ENCODE measurements at regions not wholly inside any gene's neighbourhood (a gene's known extent, or its start where the extent isn't known, plus 50 kb on each side); places are given as distances from the start of the nearest gene placed in this dataset.

DNA sequence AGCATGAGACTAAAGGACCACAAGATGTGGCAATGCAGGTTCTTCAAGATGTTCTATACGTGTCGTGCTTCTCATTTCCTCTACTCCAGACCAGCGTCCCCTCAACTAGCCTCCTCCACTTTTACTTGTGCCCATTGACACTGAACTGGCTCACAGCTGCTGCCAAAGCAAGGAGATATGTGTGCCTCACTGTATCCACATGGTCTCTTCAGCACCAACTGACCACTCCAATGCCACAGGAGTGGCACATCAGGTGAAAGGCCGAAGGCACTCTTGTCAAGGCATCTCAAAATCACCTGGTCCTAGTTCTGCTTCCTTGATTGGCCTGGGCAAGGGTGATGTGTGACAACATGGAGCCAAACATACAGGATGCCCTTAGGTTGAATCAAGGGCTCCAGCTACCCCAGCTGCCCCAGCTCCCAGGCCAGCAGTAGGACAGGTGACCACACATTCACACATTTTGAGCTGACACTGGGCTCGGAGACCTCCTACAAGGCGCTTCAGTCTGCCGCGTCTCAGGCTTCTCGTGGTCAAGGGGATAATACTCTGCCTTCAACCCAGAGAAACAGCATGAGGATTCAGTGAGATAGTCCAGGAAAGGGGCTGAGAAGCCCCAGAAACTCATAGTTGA lies 205.2 kb upstream of the CDH4 start:
- no peak for TF ChIP-seq EZH2 (IDR thresholded peaks at IDR 0.05)
- no peak for TF ChIP-seq CTCF (IDR thresholded peaks at IDR 0.05)
- no peak for TF ChIP-seq EZH2phosphoT487 (IDR thresholded peaks at IDR 0.05)
- H3K9ac ChIP-seq, result no peak overlapping the region
- Mint-ChIP-seq H3K4me1 (peaks cover under 1% of the 10 kb centered on the region), H3K27me3 (ENCODE audit: insufficient read depth, low read depth) (peaks cover 11% of the 10 kb centered on the region), H3K4me3 (peak overlapping the region; percentile 3), H3K36me3 (no peaks in the 10 kb centered on the region), H3K9me3 (no peaks in the 10 kb centered on the region), H3K27ac (no peak overlapping the region)
- no peaks in the 10 kb centered on the region for H3K4me1 ChIP-seq
- no peak overlapping the region for H2AFZ ChIP-seq (replicated peaks)
- DNase-seq (ENCODE audit: low spot score), result no peak
- H3K4me2 ChIP-seq, result no peak overlapping the region
- no peaks in the 10 kb centered on the region for H3K79me2 ChIP-seq (ENCODE audit: low read depth)
- no peaks in the 10 kb centered on the region for H3F3A ChIP-seq (ENCODE audit: low read depth)
- H3K36me3 ChIP-seq, result no peaks in the 10 kb centered on the region
- H4K20me1 ChIP-seq (ENCODE audit: low read depth), result no peaks in the 10 kb centered on the region
- peaks cover 5% of the 10 kb centered on the region for H3K27me3 ChIP-seq
- H3K4me3 ChIP-seq, result no peak overlapping the region
- no peak overlapping the region for H3K27ac ChIP-seq
- H3K9me3 ChIP-seq (ENCODE audit: low read depth), result no peaks in the 10 kb centered on the region

- H3K9me3 Mint-ChIP-seq, result no peaks in the 10 kb centered on the region
Measured at GRCh38 chr20:61047515-61047914, 204.5 kb upstream of the CDH4 start.

DNA sequence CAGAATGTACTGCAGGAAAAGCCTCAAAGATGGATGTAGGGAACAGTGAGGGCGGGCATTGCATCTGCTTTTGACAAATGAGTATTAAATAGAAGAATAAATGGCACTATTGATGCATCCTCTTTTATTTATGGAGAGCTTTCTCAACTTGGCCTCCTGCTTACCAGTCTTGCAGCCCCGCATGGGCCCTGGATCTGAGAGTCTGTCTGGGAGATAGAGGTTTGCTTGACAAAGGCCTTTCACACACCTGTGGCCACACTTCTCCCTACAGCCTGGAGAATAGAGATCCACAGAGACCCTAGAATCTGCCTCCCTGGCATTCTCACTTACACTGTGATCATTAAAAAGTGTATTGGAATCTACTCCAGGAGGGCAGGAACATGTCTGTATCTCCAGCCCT lies 203.8 kb upstream of the CDH4 start:
- Histone ChIP-seq H2AFZ (replicated peaks) (no peak overlapping the region), H3K4me1 (peaks cover 9% of the 10 kb centered on the region), H3K4me3 (no peak overlapping the region), H4K20me1 (ENCODE audit: low read depth) (no peaks in the 10 kb centered on the region), H3K79me2 (ENCODE audit: low read depth) (no peaks in the 10 kb centered on the region), H3K27ac (no peak overlapping the region), H3K9me3 (ENCODE audit: low read depth) (no peaks in the 10 kb centered on the region), H3K4me2 (no peak overlapping the region), H3K9ac (no peak overlapping the region), H3K36me3 (no peaks in the 10 kb centered on the region), H3K27me3 (peaks cover 5% of the 10 kb centered on the region), H3F3A (ENCODE audit: low read depth) (no peaks in the 10 kb centered on the region)
- peaks cover 14% of the 10 kb centered on the region for H3K4me1 Mint-ChIP-seq
- TF ChIP-seq EZH2 (IDR thresholded peaks at IDR 0.05) (no peak), EZH2phosphoT487 (IDR thresholded peaks at IDR 0.05) (no peak), CTCF (IDR thresholded peaks at IDR 0.05) (no peak)
- H3K4me3 Mint-ChIP-seq, result no peak overlapping the region
- H3K27ac Mint-ChIP-seq, result no peak overlapping the region
- peaks cover 8% of the 10 kb centered on the region for H3K27me3 Mint-ChIP-seq (ENCODE audit: insufficient read depth, low read depth)
- H3K9me3 Mint-ChIP-seq, result no peaks in the 10 kb centered on the region
- H3K36me3 Mint-ChIP-seq, result no peaks in the 10 kb centered on the region
- DNase-seq (ENCODE audit: low spot score), result no peak

More at GRCh38 chr20:61047515-61047914, 204.5 kb upstream of the CDH4 start:
- Histone ChIP-seq H3F3A (ENCODE audit: low read depth) (no peaks in the 10 kb centered on the region), H3K9ac (no peak overlapping the region), H3K27me3 (peaks cover 5% of the 10 kb centered on the region), H3K4me1 (peaks cover 4% of the 10 kb centered on the region), H3K4me3 (no peak overlapping the region), H3K79me2 (ENCODE audit: low read depth) (no peaks in the 10 kb centered on the region), H3K36me3 (no peaks in the 10 kb centered on the region), H4K20me1 (ENCODE audit: low read depth) (no peaks in the 10 kb centered on the region), H3K27ac (no peak overlapping the region), H2AFZ (replicated peaks) (no peak overlapping the region), H3K4me2 (no peak overlapping the region), H3K9me3 (ENCODE audit: low read depth) (no peaks in the 10 kb centered on the region)
- Mint-ChIP-seq H3K36me3 (no peaks in the 10 kb centered on the region), H3K27ac (no peak overlapping the region), H3K4me1 (peaks cover 6% of the 10 kb centered on the region), H3K4me3 (no peak overlapping the region), H3K27me3 (ENCODE audit: insufficient read depth, low read depth) (peaks cover 11% of the 10 kb centered on the region)
- DNase-seq (ENCODE audit: low spot score), result no peak
- TF ChIP-seq EZH2phosphoT487 (IDR thresholded peaks at IDR 0.05), result no peak
- no peak for TF ChIP-seq CTCF (IDR thresholded peaks at IDR 0.05)
- no peak for TF ChIP-seq EZH2 (IDR thresholded peaks at IDR 0.05)
